ENCODE measurements at regions not wholly inside any gene's neighbourhood (a gene's known extent, or its start where the extent isn't known, plus 50 kb on each side); places are given as distances from the start of the nearest gene placed in this dataset.

GRCh38 chr4:166655231-166655630 lies 579.1 kb downstream of the SPOCK3 start:
- no peak for TF ChIP-seq CTCF (tag by site-specific recombination; IDR thresholded peaks at IDR 0.05)
- TF ChIP-seq ZNF629 (tag by site-specific recombination; IDR thresholded peaks at IDR 0.05) = no peak
- TF ChIP-seq ZBTB7A (tag by site-specific recombination; IDR thresholded peaks at IDR 0.05; ENCODE audit: low read depth) = no peak
- no peak for TF ChIP-seq ZNF514 (tag by site-specific recombination; IDR thresholded peaks at IDR 0.05)
- no peak for TF ChIP-seq ZFP69B (tag by site-specific recombination; IDR thresholded peaks at IDR 0.05)
- no peak for TF ChIP-seq ZNF561 (tag by site-specific recombination; IDR thresholded peaks at IDR 0.05; ENCODE audit: borderline replicate concordance)
